Tibial nerve (tissue), 4 donors: ENCODE measurements at regions not wholly inside any gene's neighbourhood (a gene's known extent, or its start where the extent isn't known, plus 50 kb on each side); places are given as distances from the start of the nearest gene placed in this dataset.

Source experiments
- DNase-seq, 2 donors: peaks; one replicate each; pipeline ENCODE4 v3.0.0-alpha.2; 2019; ENCODE audit warnings: low spot score in 2 of 2
- H3K27ac ChIP-seq, 4 donors: fragments of 200-600 bp; sonication (generic) in 3 of 4; one replicate each; pipeline ENCODE4 v1.5.1; 2017 to 2019; ENCODE audit warnings: mild to moderate bottlenecking in 1 of 4
- H3K27me3 ChIP-seq, 2 donors: fragments of 200-600 bp; sonication (generic) in 1 of 2; one replicate each; pipeline versions ENCODE4 v1.5.1 to v1.6.0; 2017 to 2019
- H3K36me3 ChIP-seq, 3 donors: fragments of 200-600 bp; sonication (generic); one replicate each; pipeline ENCODE4 v1.5.1; 2018 to 2019
- H3K4me1 ChIP-seq, 4 donors: fragments of 200-600 bp; sonication (generic) in 3 of 4; one replicate each; pipeline ENCODE4 v1.5.1; 2017 to 2019
- H3K4me3 ChIP-seq, 4 donors: fragments of 200-600 bp; sonication (generic) in 3 of 4; one replicate each; pipeline ENCODE4 v1.5.1; 2017 to 2019; ENCODE audit warnings: mild to moderate bottlenecking in 1 of 4, moderate library complexity in 1 of 4
- H3K9me3 ChIP-seq, 4 donors: fragments of 200-600 bp; sonication (generic) in 3 of 4; one replicate each; pipeline ENCODE4 v1.5.1; 2017 to 2019
- CTCF ChIP-seq, 5 experiments: fragments of 200-600 bp in 3 of 5; fragments of 450-650 bp in 2 of 5; sonication (generic) in 3 of 5; IDR thresholded peaks; one replicate each; pipeline ENCODE4 v1.5.1; 2016 to 2019; ENCODE audit warnings: antibody characterized with exemption in 5 of 5, mild to moderate bottlenecking in 3 of 5, moderate library complexity in 2 of 5
- EP300 ChIP-seq, 2 donors: sonication (generic); formaldehyde crosslinking; IDR thresholded peaks; one replicate each; pipeline ENCODE4 v1.6.1; 2017; ENCODE audit warnings: antibody characterized with exemption in 2 of 2, mild to moderate bottlenecking in 1 of 2
- POLR2A ChIP-seq, 2 donors: fragments of 450-650 bp; IDR thresholded peaks; one replicate each; pipeline ENCODE4 v1.6.1; 2017; ENCODE audit warnings: antibody characterized with exemption in 2 of 2, mild to moderate bottlenecking in 2 of 2, moderate library complexity in 2 of 2
- WGBS, 2 donors: methylation state at CpG; one replicate each; pipeline ENCODE4 v1.1.5; 2018; 5-methylcytosine and 5-hydroxymethylcytosine counted together

- no peaks in the 10 kb centered on the region for H3K27me3 ChIP-seq
- WGBS, 2 donors, result 80 to 84% methylated on average over 1 of the region's 1 CpG
Measured at GRCh38 chr3:38907426-38907825, 91.4 kb upstream of the SCN10A start.

GRCh38 chr3:38890426-38890825 lies 74.4 kb upstream of the SCN10A start:
- TF ChIP-seq POLR2A (IDR thresholded peaks at IDR 0.05) (no peak), CTCF (IDR thresholded peaks at IDR 0.05) (no peak), EP300 (IDR thresholded peaks at IDR 0.05) (no peak)
- H3K4me1 ChIP-seq, result no peaks in the 10 kb centered on the region
- no peak overlapping the region for H3K4me3 ChIP-seq
- H3K36me3 ChIP-seq, result no peaks in the 10 kb centered on the region
- no peak overlapping the region for H3K27ac ChIP-seq
- no peaks in the 10 kb centered on the region for H3K27me3 ChIP-seq
- H3K9me3 ChIP-seq, result peaks cover 0 to 25% (median 2%) of the 10 kb centered on the region in 4 donors
- WGBS, 2 donors, result 55 to 61% methylated on average over 4 of the region's 4 CpGs
- no peak for DNase-seq

More at GRCh38 chr3:38907426-38907825, 91.4 kb upstream of the SCN10A start:
- Histone ChIP-seq H3K4me1 (no peaks in the 10 kb centered on the region), H3K9me3 (no peaks in the 10 kb centered on the region), H3K27ac (no peak overlapping the region), H3K4me3 (no peak overlapping the region), H3K36me3 (no peaks in the 10 kb centered on the region)
- TF ChIP-seq CTCF (IDR thresholded peaks at IDR 0.05) (no peak), POLR2A (IDR thresholded peaks at IDR 0.05) (no peak), EP300 (IDR thresholded peaks at IDR 0.05) (no peak)
- DNase-seq, result no peak

GRCh38 chr3:38878646-38879045 lies 62.6 kb upstream of the SCN10A start:
- Histone ChIP-seq H3K27me3 (no peaks in the 10 kb centered on the region), H3K36me3 (no peaks in the 10 kb centered on the region), H3K9me3 (no peaks in the 10 kb centered on the region), H3K4me1 (no peaks in the 10 kb centered on the region), H3K4me3 (no peak overlapping the region), H3K27ac (no peak overlapping the region)
- no peak for DNase-seq
- TF ChIP-seq POLR2A (IDR thresholded peaks at IDR 0.05) (no peak), CTCF (IDR thresholded peaks at IDR 0.05) (no peak), EP300 (IDR thresholded peaks at IDR 0.05) (no peak)
